ENCODE measurements at regions not wholly inside any gene's neighbourhood (a gene's known extent, or its start where the extent isn't known, plus 50 kb on each side); places are given as distances from the start of the nearest gene placed in this dataset.

DNA sequence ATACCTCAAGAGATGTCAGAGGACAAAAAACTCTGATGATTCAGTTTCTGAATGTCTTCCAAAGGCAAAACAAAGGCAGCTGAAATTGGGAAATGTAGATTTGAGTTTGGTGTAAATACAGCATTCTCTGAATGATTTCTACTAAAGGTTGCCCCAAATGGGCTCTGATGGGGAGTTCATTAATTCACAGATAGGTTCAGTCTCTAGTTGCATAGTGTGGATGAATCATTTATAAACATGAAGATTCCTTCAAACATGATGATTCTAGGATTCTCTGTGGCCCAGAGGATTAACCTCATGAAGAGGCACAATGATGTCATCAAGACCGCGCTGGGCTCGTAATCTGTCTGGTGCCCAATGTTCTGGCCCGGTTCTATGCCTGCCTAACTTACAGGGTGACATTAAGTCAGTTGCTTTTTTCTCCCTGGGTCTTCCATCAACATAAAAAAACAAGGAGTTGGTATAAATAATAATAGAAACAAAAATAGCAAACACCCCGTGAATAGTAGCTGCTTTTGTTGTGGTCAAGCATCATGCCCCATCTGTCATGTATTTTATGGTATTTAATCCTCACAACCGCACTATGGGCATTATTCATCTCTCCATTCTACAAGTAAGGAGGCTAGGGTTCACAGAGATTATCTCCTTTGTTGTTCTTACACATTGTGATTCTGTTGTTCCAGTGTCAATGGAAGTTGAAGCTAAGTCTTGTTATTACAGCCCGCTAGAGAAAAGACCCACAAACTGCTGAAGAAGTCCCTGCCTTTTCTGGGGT lies 509.6 kb upstream of the USP24 start:
- TF ChIP-seq, protein P1, sequence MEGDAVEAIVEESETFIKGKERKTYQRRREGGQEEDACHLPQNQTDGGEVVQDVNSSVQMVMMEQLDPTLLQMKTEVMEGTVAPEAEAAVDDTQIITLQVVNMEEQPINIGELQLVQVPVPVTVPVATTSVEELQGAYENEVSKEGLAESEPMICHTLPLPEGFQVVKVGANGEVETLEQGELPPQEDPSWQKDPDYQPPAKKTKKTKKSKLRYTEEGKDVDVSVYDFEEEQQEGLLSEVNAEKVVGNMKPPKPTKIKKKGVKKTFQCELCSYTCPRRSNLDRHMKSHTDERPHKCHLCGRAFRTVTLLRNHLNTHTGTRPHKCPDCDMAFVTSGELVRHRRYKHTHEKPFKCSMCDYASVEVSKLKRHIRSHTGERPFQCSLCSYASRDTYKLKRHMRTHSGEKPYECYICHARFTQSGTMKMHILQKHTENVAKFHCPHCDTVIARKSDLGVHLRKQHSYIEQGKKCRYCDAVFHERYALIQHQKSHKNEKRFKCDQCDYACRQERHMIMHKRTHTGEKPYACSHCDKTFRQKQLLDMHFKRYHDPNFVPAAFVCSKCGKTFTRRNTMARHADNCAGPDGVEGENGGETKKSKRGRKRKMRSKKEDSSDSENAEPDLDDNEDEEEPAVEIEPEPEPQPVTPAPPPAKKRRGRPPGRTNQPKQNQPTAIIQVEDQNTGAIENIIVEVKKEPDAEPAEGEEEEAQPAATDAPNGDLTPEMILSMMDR (conservative IDR thresholded peaks at IDR 0.05): no peak
- no peak overlapping the region for H3K27ac ChIP-seq

DNA sequence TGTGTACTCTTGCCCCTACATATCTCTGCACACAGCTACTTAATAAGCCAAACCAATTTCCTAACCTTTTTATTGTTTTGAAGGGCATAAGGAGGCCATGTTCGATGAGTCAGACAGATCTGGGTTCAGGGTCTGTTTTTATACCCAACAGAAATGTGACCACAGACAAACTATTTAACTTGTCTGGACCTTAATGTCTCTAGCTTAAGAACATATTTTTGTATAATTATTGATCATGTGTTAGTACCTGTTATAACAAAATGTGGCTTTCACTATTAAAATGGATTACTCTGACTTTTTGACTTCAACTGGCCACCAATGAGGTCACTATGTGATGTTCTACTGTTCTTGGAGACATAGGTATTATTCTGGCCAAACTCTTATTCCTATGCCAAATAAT lies 507.8 kb upstream of the USP24 start:
- H3K27ac ChIP-seq: no peak overlapping the region
- TF ChIP-seq, protein P1 (conservative IDR thresholded peaks at IDR 0.05): no peak

DNA sequence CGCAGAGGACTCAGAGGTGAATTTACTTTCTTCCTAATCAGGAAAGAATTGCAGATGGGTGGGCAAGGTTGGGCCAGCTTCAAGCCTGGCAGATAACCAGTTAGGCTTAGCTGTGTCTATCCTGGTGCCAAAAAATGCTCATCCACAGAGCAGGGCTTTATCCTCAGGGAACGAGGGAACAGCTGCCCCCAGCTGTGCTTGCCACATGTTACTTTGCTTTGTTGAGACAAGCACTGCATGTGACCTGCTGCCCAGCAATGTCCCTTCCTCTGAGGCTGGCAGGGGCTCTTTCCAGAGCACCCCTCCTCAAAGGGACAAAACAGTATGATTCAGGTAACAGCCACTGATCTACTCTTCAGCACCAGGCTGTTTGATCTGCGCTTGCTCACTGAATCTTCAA lies 505.1 kb upstream of the USP24 start:
- TF ChIP-seq, protein P1 (conservative IDR thresholded peaks at IDR 0.05): no peak
- no peak overlapping the region for H3K27ac ChIP-seq

DNA sequence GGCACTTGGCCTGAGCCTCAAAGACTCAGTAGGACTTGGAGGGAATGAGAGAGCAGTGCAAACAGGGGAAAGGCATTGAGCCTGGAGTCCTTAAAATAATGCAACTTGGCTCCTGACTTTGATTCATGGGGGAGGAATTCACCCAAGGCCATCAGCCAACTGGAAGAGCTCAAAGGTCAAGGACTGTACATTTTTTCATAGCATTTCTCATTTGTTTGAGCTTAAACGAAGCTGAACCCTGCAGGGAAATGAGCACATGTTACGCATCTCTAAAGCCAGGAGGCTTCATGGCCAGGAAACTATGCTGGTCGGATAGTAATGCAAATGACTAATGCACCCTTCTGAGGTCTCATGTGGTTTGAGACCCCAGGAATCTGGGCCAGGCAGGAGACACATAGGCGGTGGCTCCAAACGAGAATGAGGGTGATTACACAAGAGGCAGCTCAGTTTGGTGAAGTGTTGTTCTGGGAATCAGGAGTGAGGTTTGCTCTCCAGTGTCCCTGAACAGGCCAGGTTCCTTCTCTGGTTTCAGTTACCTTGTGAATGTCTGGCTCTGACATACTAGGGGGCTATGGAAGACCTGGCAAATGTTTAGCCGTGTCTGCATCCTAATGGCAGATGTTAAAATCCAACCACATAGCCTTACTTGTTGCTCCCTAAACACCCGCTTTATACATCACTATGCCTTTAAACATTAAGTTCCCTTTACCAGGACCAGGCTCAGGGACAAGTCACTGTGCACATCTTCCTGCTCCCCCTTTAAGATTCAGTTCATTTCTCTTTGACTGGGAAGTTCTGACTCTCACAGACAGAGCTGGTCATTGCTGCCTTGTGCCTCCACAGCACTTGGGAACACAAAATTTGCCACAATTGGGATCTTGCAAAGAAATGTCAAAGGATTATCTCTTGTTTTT lies 503.9 kb upstream of the USP24 start:
- TF ChIP-seq, protein P1 (conservative IDR thresholded peaks at IDR 0.05): no peak
- H3K27ac ChIP-seq: no peak overlapping the region

DNA sequence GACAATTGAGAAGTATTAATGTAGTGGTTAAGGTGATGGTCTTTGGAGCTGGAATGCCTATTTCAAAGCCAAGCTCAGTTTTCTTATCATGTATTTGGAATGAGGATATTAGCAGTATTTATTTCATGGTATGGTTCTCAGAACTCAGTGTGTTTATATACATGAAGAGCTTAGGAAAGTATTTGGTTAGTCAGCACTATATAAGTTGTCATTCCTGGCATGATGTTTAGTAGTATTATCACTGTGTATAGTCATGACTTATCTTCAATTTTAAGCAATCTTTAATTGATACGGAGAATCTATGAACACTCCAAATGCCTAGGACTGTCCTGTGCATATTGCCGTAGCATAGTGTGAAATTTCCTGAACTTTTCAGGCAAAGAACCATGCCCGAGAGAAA lies 501.9 kb upstream of the USP24 start:
- H3K27ac ChIP-seq: no peak overlapping the region
- TF ChIP-seq, protein P1 (conservative IDR thresholded peaks at IDR 0.05): no peak

DNA sequence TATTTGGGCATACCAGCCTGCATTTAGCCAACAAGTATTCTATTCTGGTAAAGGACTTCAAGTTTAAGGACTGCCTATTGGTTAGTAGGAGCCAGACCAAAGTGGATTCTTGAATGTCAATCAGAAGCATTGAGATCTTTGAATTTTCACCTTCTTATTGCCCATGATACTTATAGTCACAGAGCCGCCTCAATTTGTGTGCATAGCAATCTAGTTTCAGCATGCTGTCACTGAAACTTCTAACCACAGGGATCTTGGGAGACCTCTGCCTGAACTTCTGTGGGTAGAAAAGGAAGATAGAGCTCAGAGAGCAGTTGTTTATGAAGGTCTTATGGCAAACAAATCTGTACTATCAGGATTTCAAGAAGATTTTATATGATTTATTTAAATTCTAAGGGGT lies 501.4 kb upstream of the USP24 start:
- H3K27ac ChIP-seq: no peak overlapping the region
- TF ChIP-seq, protein P1 (conservative IDR thresholded peaks at IDR 0.05): no peak

DNA sequence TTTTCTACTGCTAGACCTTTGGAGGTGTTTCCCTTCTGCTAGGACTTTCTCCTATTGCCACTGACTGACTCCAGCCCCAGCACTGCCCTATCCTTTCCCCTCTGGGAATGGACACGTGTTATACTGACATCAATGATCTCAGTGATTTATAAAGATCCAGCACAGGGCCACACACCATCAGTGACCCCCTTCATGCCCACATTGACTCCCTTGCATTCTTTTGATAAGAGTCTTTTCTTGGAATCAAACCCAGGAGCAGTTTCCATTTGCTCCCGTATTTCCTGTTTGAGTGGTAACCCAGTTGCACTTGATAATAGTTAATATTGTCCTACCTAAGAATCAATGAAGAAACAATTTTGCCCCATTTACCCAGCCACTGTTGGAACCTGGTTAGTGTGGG lies 501.0 kb upstream of the USP24 start:
- H3K27ac ChIP-seq: no peak overlapping the region
- TF ChIP-seq, protein P1 (conservative IDR thresholded peaks at IDR 0.05): no peak

Measured in VCaP (cell line).